H9 (cell line): ENCODE measurements at regions not wholly inside any gene's neighbourhood (a gene's known extent, or its start where the extent isn't known, plus 50 kb on each side); places are given as distances from the start of the nearest gene placed in this dataset.

Source experiments
- DNase-seq: peaks from one replicate; pipeline ENCODE4 v3.0.0-alpha.2; 2017
- H2AFZ ChIP-seq: one replicate; pipeline ENCODE4 v1.6.1; 2013; ENCODE audit warnings: mild to moderate bottlenecking, low read length, control low read depth, moderate library complexity
- H2AK5ac ChIP-seq: 2 replicates; pipeline ENCODE4 v1.6.1; 2013; ENCODE audit warnings: low read length, control low read depth, mixed read lengths; ENCODE audit not compliant: insufficient read length
- H2BK120ac ChIP-seq: one replicate; pipeline ENCODE4 v1.6.1; 2013; ENCODE audit warnings: low read depth, mild to moderate bottlenecking, low read length, control low read depth, inconsistent platforms; ENCODE audit not compliant: poor library complexity, severe bottlenecking
- H2BK12ac ChIP-seq: 2 replicates; pipeline ENCODE4 v1.6.1; 2013; ENCODE audit warnings: low read length, control low read depth, mixed read lengths, low read depth; ENCODE audit not compliant: insufficient read length
- H2BK15ac ChIP-seq: 2 replicates; pipeline ENCODE4 v1.6.1; 2013; ENCODE audit warnings: low read depth, low read length, control low read depth
- H2BK20ac ChIP-seq: one replicate; pipeline ENCODE4 v1.6.1; 2013; ENCODE audit warnings: low read depth, mild to moderate bottlenecking, low read length, control low read depth, inconsistent platforms; ENCODE audit not compliant: poor library complexity, severe bottlenecking
- H2BK5ac ChIP-seq: 2 replicates; pipeline ENCODE4 v1.6.1; 2013; ENCODE audit warnings: low read length, control low read depth, mixed read lengths; ENCODE audit not compliant: insufficient read length
- H3K14ac ChIP-seq: 2 replicates; pipeline ENCODE4 v1.6.1; 2013; ENCODE audit warnings: low read length, control low read depth; ENCODE audit not compliant: insufficient read depth
- H3K18ac ChIP-seq: 2 replicates; pipeline ENCODE4 v1.6.1; 2013; ENCODE audit warnings: low read depth, mild to moderate bottlenecking, mixed read lengths, low read length, control low read depth; ENCODE audit not compliant: insufficient read length
- H3K23ac ChIP-seq: 2 replicates; pipeline ENCODE4 v1.6.1; 2013; ENCODE audit warnings: low read length, control low read depth, mixed read lengths, low read depth; ENCODE audit not compliant: insufficient read length
- H3K23me2 ChIP-seq: 2 replicates; pipeline ENCODE4 v1.6.1; 2013; ENCODE audit warnings: low read depth, mild to moderate bottlenecking, mixed read lengths, low read length, control low read depth; ENCODE audit not compliant: insufficient read length, poor library complexity, severe bottlenecking
- H3K27ac ChIP-seq: 2 replicates; pipeline ENCODE4 v1.5.1; 2013; ENCODE audit warnings: low read length, control low read depth, mixed read lengths, low read depth; ENCODE audit not compliant: insufficient read length
- H3K27me3 ChIP-seq: 2 replicates; pipeline ENCODE4 v1.6.1; 2013; ENCODE audit warnings: low read length, control low read depth, inconsistent platforms; ENCODE audit not compliant: insufficient read depth
- H3K4ac ChIP-seq: 2 replicates; pipeline ENCODE4 v1.6.1; 2013; ENCODE audit warnings: low read depth, mild to moderate bottlenecking, control low read depth, inconsistent platforms, low read length, moderate library complexity
- H3K4me1 ChIP-seq: 2 replicates; pipeline ENCODE4 v1.6.1; 2013; ENCODE audit warnings: low read length, control low read depth, inconsistent platforms; ENCODE audit not compliant: insufficient read depth
- H3K4me2 ChIP-seq: 2 replicates; pipeline ENCODE4 v1.6.1; 2013; ENCODE audit warnings: low read length, control low read depth, mixed read lengths; ENCODE audit not compliant: insufficient read length, insufficient read depth
- H3K56ac ChIP-seq: 2 replicates; pipeline ENCODE4 v1.6.1; 2013; ENCODE audit warnings: low read depth, mild to moderate bottlenecking, mixed read lengths, low read length, control low read depth; ENCODE audit not compliant: insufficient read length
- H3K79me1 ChIP-seq: 2 replicates; pipeline ENCODE4 v1.6.1; 2013; ENCODE audit warnings: low read depth, mild to moderate bottlenecking, moderate library complexity, low read length, control low read depth, inconsistent platforms; ENCODE audit not compliant: insufficient read depth, poor library complexity, severe bottlenecking
- H3K79me2 ChIP-seq: 2 replicates; pipeline ENCODE4 v1.6.1; 2013; ENCODE audit warnings: low read length, control low read depth, inconsistent platforms; ENCODE audit not compliant: insufficient read depth
- H3K9ac ChIP-seq: 2 replicates; pipeline ENCODE4 v1.6.1; 2013; ENCODE audit warnings: low read length, control low read depth, mixed read lengths; ENCODE audit not compliant: insufficient read length; ENCODE audit errors: extremely low read depth
- H3K9me3 ChIP-seq: one replicate; pipeline ENCODE4 v1.6.1; 2013; ENCODE audit warnings: low read depth, low read length, inconsistent platforms; ENCODE audit not compliant: control insufficient read depth
- H3T11ph ChIP-seq: one replicate; pipeline ENCODE4 v1.6.1; 2013; ENCODE audit warnings: mild to moderate bottlenecking, low read length, control low read depth, inconsistent platforms
- H4K20me1 ChIP-seq: one replicate; pipeline ENCODE4 v1.6.1; 2013; ENCODE audit not compliant: control insufficient read depth, insufficient read length, insufficient read depth
- H4K5ac ChIP-seq: 2 replicates; pipeline ENCODE4 v1.6.1; 2013; ENCODE audit warnings: low read depth, mild to moderate bottlenecking, mixed read lengths, low read length, control low read depth; ENCODE audit not compliant: insufficient read length
- H4K8ac ChIP-seq: replicated peaks from 2 replicates; pipeline ENCODE4 v1.6.1; 2013; ENCODE audit warnings: low read length, control low read depth, mixed read lengths, low read depth; ENCODE audit not compliant: insufficient read length
- H4K91ac ChIP-seq: 2 replicates; pipeline ENCODE4 v1.6.1; 2013; ENCODE audit warnings: low read depth, mild to moderate bottlenecking, moderate library complexity, mixed read lengths, low read length, control low read depth; ENCODE audit not compliant: insufficient read length
- H3K27ac Mint-ChIP-seq, 3 experiments: 2 replicates in 2 of 3; 3 replicates in 1 of 3; pipeline ENCODE4 v1.8.0; 2020 to 2021; ENCODE audit warnings: mixed read lengths in 3 of 3, mild to moderate bottlenecking in 1 of 3, moderate library complexity in 1 of 3
- H3K27me3 Mint-ChIP-seq: 2 replicates; pipeline ENCODE4 v1.8.0; 2021; ENCODE audit warnings: low read depth, mild to moderate bottlenecking, moderate library complexity, mixed read lengths
- H3K36me3 Mint-ChIP-seq, 3 experiments: 2 replicates in 2 of 3; 3 replicates in 1 of 3; pipeline ENCODE4 v1.8.0; 2020 to 2021; ENCODE audit warnings: low read depth in 3 of 3, mixed read lengths in 3 of 3; ENCODE audit not compliant: insufficient read depth in 1 of 3
- H3K4me1 Mint-ChIP-seq, 2 experiments: 2 replicates each; pipeline ENCODE4 v1.8.0; 2020; ENCODE audit warnings: mixed read lengths in 2 of 2
- H3K4me3 Mint-ChIP-seq, 2 experiments: 2 replicates in 1 of 2; 3 replicates in 1 of 2; pipeline ENCODE4 v1.8.0; 2020 to 2021; ENCODE audit warnings: mild to moderate bottlenecking in 2 of 2, mixed read lengths in 2 of 2, moderate library complexity in 1 of 2
- H3K9me3 Mint-ChIP-seq, 2 experiments: 2 replicates in 1 of 2; 3 replicates in 1 of 2; pipeline ENCODE4 v1.8.0; 2020; ENCODE audit warnings: mild to moderate bottlenecking in 2 of 2, mixed read lengths in 2 of 2, moderate library complexity in 1 of 2
- WGBS: extraction: QIAGEN DNeasy Blood & Tissue Kit; methylation state at CpG from one replicate; pipeline ENCODE4 v1.1.7; 2013; ENCODE audit warnings: missing lambda C conversion rate, low lambda C conversion rate, mixed read lengths; ENCODE audit not compliant: insufficient read length; ENCODE audit errors: extremely low coverage; 5-methylcytosine and 5-hydroxymethylcytosine counted together
- TF ChIP-seq, protein P1 (sequence below): fragments of 200-600 bp; sonication (generic); conservative IDR thresholded peaks from 3 replicates; pipeline ENCODE4 v1.8.0; 2021; ENCODE audit warnings: antibody characterized with exemption, mild to moderate bottlenecking

- Histone ChIP-seq H3K27me3 (no peaks in the 10 kb centered on the region), H3K9ac (no peak overlapping the region), H3K79me1 (no peaks in the 10 kb centered on the region), H3K4ac (no peak overlapping the region), H3K56ac (no peak overlapping the region), H4K5ac (no peak overlapping the region), H3K23ac (no peak overlapping the region), H3K23me2 (no peaks in the 10 kb centered on the region), H2BK5ac (no peak overlapping the region), H4K91ac (no peak overlapping the region), H2AFZ (no peak overlapping the region), H3T11ph (no peak overlapping the region), H4K8ac (no peak overlapping the region), H3K14ac (no peak overlapping the region), H3K4me2 (no peak overlapping the region), H2BK20ac (no peak overlapping the region), H3K9me3 (peaks cover 21% of the 10 kb centered on the region), H2BK120ac (no peak overlapping the region), H3K27ac (no peak overlapping the region), H2BK15ac (no peak overlapping the region), H3K79me2 (no peaks in the 10 kb centered on the region), H3K18ac (no peak overlapping the region), H3K4me1 (no peaks in the 10 kb centered on the region), H2AK5ac (no peak overlapping the region), H4K20me1 (no peaks in the 10 kb centered on the region), H2BK12ac (no peak overlapping the region)
- no peaks in the 10 kb centered on the region for H3K4me1 Mint-ChIP-seq
- peaks cover 0 to 17% (median 10%) of the 10 kb centered on the region in 3 experiments; a peak in 5 of 7 replicates for H3K36me3 Mint-ChIP-seq
- TF ChIP-seq, protein P1, sequence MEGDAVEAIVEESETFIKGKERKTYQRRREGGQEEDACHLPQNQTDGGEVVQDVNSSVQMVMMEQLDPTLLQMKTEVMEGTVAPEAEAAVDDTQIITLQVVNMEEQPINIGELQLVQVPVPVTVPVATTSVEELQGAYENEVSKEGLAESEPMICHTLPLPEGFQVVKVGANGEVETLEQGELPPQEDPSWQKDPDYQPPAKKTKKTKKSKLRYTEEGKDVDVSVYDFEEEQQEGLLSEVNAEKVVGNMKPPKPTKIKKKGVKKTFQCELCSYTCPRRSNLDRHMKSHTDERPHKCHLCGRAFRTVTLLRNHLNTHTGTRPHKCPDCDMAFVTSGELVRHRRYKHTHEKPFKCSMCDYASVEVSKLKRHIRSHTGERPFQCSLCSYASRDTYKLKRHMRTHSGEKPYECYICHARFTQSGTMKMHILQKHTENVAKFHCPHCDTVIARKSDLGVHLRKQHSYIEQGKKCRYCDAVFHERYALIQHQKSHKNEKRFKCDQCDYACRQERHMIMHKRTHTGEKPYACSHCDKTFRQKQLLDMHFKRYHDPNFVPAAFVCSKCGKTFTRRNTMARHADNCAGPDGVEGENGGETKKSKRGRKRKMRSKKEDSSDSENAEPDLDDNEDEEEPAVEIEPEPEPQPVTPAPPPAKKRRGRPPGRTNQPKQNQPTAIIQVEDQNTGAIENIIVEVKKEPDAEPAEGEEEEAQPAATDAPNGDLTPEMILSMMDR: no peak
- DNase-seq: no peak
- H3K27ac Mint-ChIP-seq: no peak overlapping the region
- no peak overlapping the region for H3K4me3 Mint-ChIP-seq
- H3K9me3 Mint-ChIP-seq: peaks cover 54 to 67% of the 10 kb centered on the region in 2 experiments
- no CpG with 5 or more reads among the region's 22 CpGs for WGBS
- H3K27me3 Mint-ChIP-seq: peaks cover 5% of the 10 kb centered on the region; the same call in 1 of the 2 replicates
Measured at GRCh38 chr7:64101126-64101942, 56.1 kb downstream of the ZNF727 start.
